ENCODE measurements at regions not wholly inside any gene's neighbourhood (a gene's known extent, or its start where the extent isn't known, plus 50 kb on each side); places are given as distances from the start of the nearest gene placed in this dataset.

- TF ChIP-seq, protein P1, sequence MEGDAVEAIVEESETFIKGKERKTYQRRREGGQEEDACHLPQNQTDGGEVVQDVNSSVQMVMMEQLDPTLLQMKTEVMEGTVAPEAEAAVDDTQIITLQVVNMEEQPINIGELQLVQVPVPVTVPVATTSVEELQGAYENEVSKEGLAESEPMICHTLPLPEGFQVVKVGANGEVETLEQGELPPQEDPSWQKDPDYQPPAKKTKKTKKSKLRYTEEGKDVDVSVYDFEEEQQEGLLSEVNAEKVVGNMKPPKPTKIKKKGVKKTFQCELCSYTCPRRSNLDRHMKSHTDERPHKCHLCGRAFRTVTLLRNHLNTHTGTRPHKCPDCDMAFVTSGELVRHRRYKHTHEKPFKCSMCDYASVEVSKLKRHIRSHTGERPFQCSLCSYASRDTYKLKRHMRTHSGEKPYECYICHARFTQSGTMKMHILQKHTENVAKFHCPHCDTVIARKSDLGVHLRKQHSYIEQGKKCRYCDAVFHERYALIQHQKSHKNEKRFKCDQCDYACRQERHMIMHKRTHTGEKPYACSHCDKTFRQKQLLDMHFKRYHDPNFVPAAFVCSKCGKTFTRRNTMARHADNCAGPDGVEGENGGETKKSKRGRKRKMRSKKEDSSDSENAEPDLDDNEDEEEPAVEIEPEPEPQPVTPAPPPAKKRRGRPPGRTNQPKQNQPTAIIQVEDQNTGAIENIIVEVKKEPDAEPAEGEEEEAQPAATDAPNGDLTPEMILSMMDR (IDR thresholded peaks at IDR 0.05), result no peak
- TF ChIP-seq POLR2A (IDR thresholded peaks at IDR 0.05), result no peak
These were observed 89.7 kb upstream of the ST6GAL2 start for GRCh38 chr2:106975641-106976040.
